H9 (cell line): ENCODE measurements at regions not wholly inside any gene's neighbourhood (a gene's known extent, or its start where the extent isn't known, plus 50 kb on each side); places are given as distances from the start of the nearest gene placed in this dataset.

Experiments
- DNase-seq: peaks from one replicate; pipeline ENCODE4 v3.0.0-alpha.2; 2017
- H2AFZ ChIP-seq: one replicate; pipeline ENCODE4 v1.6.1; 2013; ENCODE audit warnings: mild to moderate bottlenecking, low read length, control low read depth, moderate library complexity
- H2AK5ac ChIP-seq: 2 replicates; pipeline ENCODE4 v1.6.1; 2013; ENCODE audit warnings: low read length, control low read depth, mixed read lengths; ENCODE audit not compliant: insufficient read length
- H2BK120ac ChIP-seq: one replicate; pipeline ENCODE4 v1.6.1; 2013; ENCODE audit warnings: low read depth, mild to moderate bottlenecking, low read length, control low read depth, inconsistent platforms; ENCODE audit not compliant: poor library complexity, severe bottlenecking
- H2BK12ac ChIP-seq: 2 replicates; pipeline ENCODE4 v1.6.1; 2013; ENCODE audit warnings: low read length, control low read depth, mixed read lengths, low read depth; ENCODE audit not compliant: insufficient read length
- H2BK15ac ChIP-seq: 2 replicates; pipeline ENCODE4 v1.6.1; 2013; ENCODE audit warnings: low read depth, low read length, control low read depth
- H2BK20ac ChIP-seq: one replicate; pipeline ENCODE4 v1.6.1; 2013; ENCODE audit warnings: low read depth, mild to moderate bottlenecking, low read length, control low read depth, inconsistent platforms; ENCODE audit not compliant: poor library complexity, severe bottlenecking
- H2BK5ac ChIP-seq: 2 replicates; pipeline ENCODE4 v1.6.1; 2013; ENCODE audit warnings: low read length, control low read depth, mixed read lengths; ENCODE audit not compliant: insufficient read length
- H3K14ac ChIP-seq: 2 replicates; pipeline ENCODE4 v1.6.1; 2013; ENCODE audit warnings: low read length, control low read depth; ENCODE audit not compliant: insufficient read depth
- H3K18ac ChIP-seq: 2 replicates; pipeline ENCODE4 v1.6.1; 2013; ENCODE audit warnings: low read depth, mild to moderate bottlenecking, mixed read lengths, low read length, control low read depth; ENCODE audit not compliant: insufficient read length
- H3K23ac ChIP-seq: 2 replicates; pipeline ENCODE4 v1.6.1; 2013; ENCODE audit warnings: low read length, control low read depth, mixed read lengths, low read depth; ENCODE audit not compliant: insufficient read length
- H3K23me2 ChIP-seq: 2 replicates; pipeline ENCODE4 v1.6.1; 2013; ENCODE audit warnings: low read depth, mild to moderate bottlenecking, mixed read lengths, low read length, control low read depth; ENCODE audit not compliant: insufficient read length, poor library complexity, severe bottlenecking
- H3K27ac ChIP-seq: 2 replicates; pipeline ENCODE4 v1.5.1; 2013; ENCODE audit warnings: low read length, control low read depth, mixed read lengths, low read depth; ENCODE audit not compliant: insufficient read length
- H3K27me3 ChIP-seq: 2 replicates; pipeline ENCODE4 v1.6.1; 2013; ENCODE audit warnings: low read length, control low read depth, inconsistent platforms; ENCODE audit not compliant: insufficient read depth
- H3K4ac ChIP-seq: 2 replicates; pipeline ENCODE4 v1.6.1; 2013; ENCODE audit warnings: low read depth, mild to moderate bottlenecking, control low read depth, inconsistent platforms, low read length, moderate library complexity
- H3K4me1 ChIP-seq: 2 replicates; pipeline ENCODE4 v1.6.1; 2013; ENCODE audit warnings: low read length, control low read depth, inconsistent platforms; ENCODE audit not compliant: insufficient read depth
- H3K4me2 ChIP-seq: 2 replicates; pipeline ENCODE4 v1.6.1; 2013; ENCODE audit warnings: low read length, control low read depth, mixed read lengths; ENCODE audit not compliant: insufficient read length, insufficient read depth
- H3K56ac ChIP-seq: 2 replicates; pipeline ENCODE4 v1.6.1; 2013; ENCODE audit warnings: low read depth, mild to moderate bottlenecking, mixed read lengths, low read length, control low read depth; ENCODE audit not compliant: insufficient read length
- H3K79me1 ChIP-seq: 2 replicates; pipeline ENCODE4 v1.6.1; 2013; ENCODE audit warnings: low read depth, mild to moderate bottlenecking, moderate library complexity, low read length, control low read depth, inconsistent platforms; ENCODE audit not compliant: insufficient read depth, poor library complexity, severe bottlenecking
- H3K79me2 ChIP-seq: 2 replicates; pipeline ENCODE4 v1.6.1; 2013; ENCODE audit warnings: low read length, control low read depth, inconsistent platforms; ENCODE audit not compliant: insufficient read depth
- H3K9ac ChIP-seq: 2 replicates; pipeline ENCODE4 v1.6.1; 2013; ENCODE audit warnings: low read length, control low read depth, mixed read lengths; ENCODE audit not compliant: insufficient read length; ENCODE audit errors: extremely low read depth
- H3K9me3 ChIP-seq: one replicate; pipeline ENCODE4 v1.6.1; 2013; ENCODE audit warnings: low read depth, low read length, inconsistent platforms; ENCODE audit not compliant: control insufficient read depth
- H3T11ph ChIP-seq: one replicate; pipeline ENCODE4 v1.6.1; 2013; ENCODE audit warnings: mild to moderate bottlenecking, low read length, control low read depth, inconsistent platforms
- H4K20me1 ChIP-seq: one replicate; pipeline ENCODE4 v1.6.1; 2013; ENCODE audit not compliant: control insufficient read depth, insufficient read length, insufficient read depth
- H4K5ac ChIP-seq: 2 replicates; pipeline ENCODE4 v1.6.1; 2013; ENCODE audit warnings: low read depth, mild to moderate bottlenecking, mixed read lengths, low read length, control low read depth; ENCODE audit not compliant: insufficient read length
- H4K8ac ChIP-seq: replicated peaks from 2 replicates; pipeline ENCODE4 v1.6.1; 2013; ENCODE audit warnings: low read length, control low read depth, mixed read lengths, low read depth; ENCODE audit not compliant: insufficient read length
- H4K91ac ChIP-seq: 2 replicates; pipeline ENCODE4 v1.6.1; 2013; ENCODE audit warnings: low read depth, mild to moderate bottlenecking, moderate library complexity, mixed read lengths, low read length, control low read depth; ENCODE audit not compliant: insufficient read length
- H3K27ac Mint-ChIP-seq, 3 experiments: 2 replicates in 2 of 3; 3 replicates in 1 of 3; pipeline ENCODE4 v1.8.0; 2020 to 2021; ENCODE audit warnings: mixed read lengths in 3 of 3, mild to moderate bottlenecking in 1 of 3, moderate library complexity in 1 of 3
- H3K27me3 Mint-ChIP-seq: 2 replicates; pipeline ENCODE4 v1.8.0; 2021; ENCODE audit warnings: low read depth, mild to moderate bottlenecking, moderate library complexity, mixed read lengths
- H3K36me3 Mint-ChIP-seq, 3 experiments: 2 replicates in 2 of 3; 3 replicates in 1 of 3; pipeline ENCODE4 v1.8.0; 2020 to 2021; ENCODE audit warnings: low read depth in 3 of 3, mixed read lengths in 3 of 3; ENCODE audit not compliant: insufficient read depth in 1 of 3
- H3K4me1 Mint-ChIP-seq, 2 experiments: 2 replicates each; pipeline ENCODE4 v1.8.0; 2020; ENCODE audit warnings: mixed read lengths in 2 of 2
- H3K4me3 Mint-ChIP-seq, 2 experiments: 2 replicates in 1 of 2; 3 replicates in 1 of 2; pipeline ENCODE4 v1.8.0; 2020 to 2021; ENCODE audit warnings: mild to moderate bottlenecking in 2 of 2, mixed read lengths in 2 of 2, moderate library complexity in 1 of 2
- H3K9me3 Mint-ChIP-seq, 2 experiments: 2 replicates in 1 of 2; 3 replicates in 1 of 2; pipeline ENCODE4 v1.8.0; 2020; ENCODE audit warnings: mild to moderate bottlenecking in 2 of 2, mixed read lengths in 2 of 2, moderate library complexity in 1 of 2
- WGBS: extraction: QIAGEN DNeasy Blood & Tissue Kit; methylation state at CpG from one replicate; pipeline ENCODE4 v1.1.7; 2013; ENCODE audit warnings: missing lambda C conversion rate, low lambda C conversion rate, mixed read lengths; ENCODE audit not compliant: insufficient read length; ENCODE audit errors: extremely low coverage; 5-methylcytosine and 5-hydroxymethylcytosine counted together
- TF ChIP-seq, protein P1 (sequence below): fragments of 200-600 bp; sonication (generic); conservative IDR thresholded peaks from 3 replicates; pipeline ENCODE4 v1.8.0; 2021; ENCODE audit warnings: antibody characterized with exemption, mild to moderate bottlenecking

DNA sequence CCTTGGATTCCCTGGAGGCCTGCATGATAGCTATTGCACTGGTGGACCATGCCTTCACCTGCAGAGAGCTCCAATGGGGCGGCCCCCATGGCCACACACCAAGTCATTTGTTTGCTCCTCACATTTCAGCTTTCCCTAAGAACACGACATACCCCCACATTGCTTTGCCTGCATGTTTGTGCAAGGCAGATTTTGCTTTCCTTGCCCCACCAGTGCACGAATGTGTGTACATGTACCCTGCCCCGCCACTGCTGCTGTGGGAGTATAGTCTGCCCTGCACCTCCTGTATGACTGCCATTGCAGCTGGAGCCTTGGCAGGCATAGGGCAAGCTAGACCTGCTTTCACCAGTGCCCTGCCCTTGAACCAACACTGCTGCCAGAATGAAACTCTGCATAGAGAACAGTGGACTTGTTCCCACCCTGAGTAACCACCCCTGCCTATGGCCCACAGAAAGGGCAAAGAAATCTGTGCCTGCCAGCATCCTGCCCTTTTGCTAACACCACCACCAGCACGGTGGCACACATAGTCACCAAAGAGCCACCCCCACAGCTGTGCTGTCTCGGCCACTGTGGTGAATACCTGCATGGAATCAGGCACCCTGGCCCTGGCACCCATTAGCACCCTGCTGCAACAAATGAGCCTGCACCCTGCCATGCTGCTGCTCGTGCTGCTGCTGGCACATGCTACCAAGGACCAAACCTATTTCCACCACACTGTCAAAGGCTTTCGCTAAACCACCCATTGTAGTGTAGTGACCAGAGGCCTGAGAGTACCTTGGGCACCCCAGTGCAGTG, 661.7 kb upstream of the FAM241A start:
- no peak overlapping the region for H4K91ac ChIP-seq
- H2AK5ac ChIP-seq, result no peak overlapping the region

More for the DNA sequence above, 661.7 kb upstream of the FAM241A start:
- Histone ChIP-seq H3K79me2 (no peaks in the 10 kb centered on the region), H3K27ac (no peak overlapping the region), H3T11ph (no peak overlapping the region), H4K8ac (no peak overlapping the region), H3K79me1 (no peaks in the 10 kb centered on the region), H3K4me2 (no peak overlapping the region), H3K56ac (no peak overlapping the region), H2BK5ac (no peak overlapping the region), H2BK12ac (no peak overlapping the region), H2BK15ac (no peak overlapping the region), H4K20me1 (no peaks in the 10 kb centered on the region), H4K5ac (no peak overlapping the region), H3K23ac (no peak overlapping the region), H3K18ac (no peak overlapping the region), H3K4ac (no peak overlapping the region), H3K9me3 (no peaks in the 10 kb centered on the region), H3K14ac (no peak overlapping the region), H3K23me2 (no peaks in the 10 kb centered on the region), H3K4me1 (no peaks in the 10 kb centered on the region), H2BK20ac (no peak overlapping the region), H3K9ac (no peak overlapping the region), H3K27me3 (no peaks in the 10 kb centered on the region), H2BK120ac (no peak overlapping the region), H2AFZ (no peak overlapping the region)
- no peak for DNase-seq
- H3K27me3 Mint-ChIP-seq, result peaks cover 24% of the 10 kb centered on the region
- no CpG with 5 or more reads among the region's 8 CpGs for WGBS
- TF ChIP-seq, protein P1, sequence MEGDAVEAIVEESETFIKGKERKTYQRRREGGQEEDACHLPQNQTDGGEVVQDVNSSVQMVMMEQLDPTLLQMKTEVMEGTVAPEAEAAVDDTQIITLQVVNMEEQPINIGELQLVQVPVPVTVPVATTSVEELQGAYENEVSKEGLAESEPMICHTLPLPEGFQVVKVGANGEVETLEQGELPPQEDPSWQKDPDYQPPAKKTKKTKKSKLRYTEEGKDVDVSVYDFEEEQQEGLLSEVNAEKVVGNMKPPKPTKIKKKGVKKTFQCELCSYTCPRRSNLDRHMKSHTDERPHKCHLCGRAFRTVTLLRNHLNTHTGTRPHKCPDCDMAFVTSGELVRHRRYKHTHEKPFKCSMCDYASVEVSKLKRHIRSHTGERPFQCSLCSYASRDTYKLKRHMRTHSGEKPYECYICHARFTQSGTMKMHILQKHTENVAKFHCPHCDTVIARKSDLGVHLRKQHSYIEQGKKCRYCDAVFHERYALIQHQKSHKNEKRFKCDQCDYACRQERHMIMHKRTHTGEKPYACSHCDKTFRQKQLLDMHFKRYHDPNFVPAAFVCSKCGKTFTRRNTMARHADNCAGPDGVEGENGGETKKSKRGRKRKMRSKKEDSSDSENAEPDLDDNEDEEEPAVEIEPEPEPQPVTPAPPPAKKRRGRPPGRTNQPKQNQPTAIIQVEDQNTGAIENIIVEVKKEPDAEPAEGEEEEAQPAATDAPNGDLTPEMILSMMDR, result no peak
- H3K27ac Mint-ChIP-seq, result no peak overlapping the region; a peak in 1 of 7 replicates
- H3K9me3 Mint-ChIP-seq, result no peaks in the 10 kb centered on the region
- no peaks in the 10 kb centered on the region for H3K36me3 Mint-ChIP-seq
- peaks cover 0 to 5% of the 10 kb centered on the region in 2 experiments; a peak in 2 of 4 replicates for H3K4me1 Mint-ChIP-seq
- H3K4me3 Mint-ChIP-seq, result no peak overlapping the region
